ENCODE measurements at regions not wholly inside any gene's neighbourhood (a gene's known extent, or its start where the extent isn't known, plus 50 kb on each side); places are given as distances from the start of the nearest gene placed in this dataset.

DNA sequence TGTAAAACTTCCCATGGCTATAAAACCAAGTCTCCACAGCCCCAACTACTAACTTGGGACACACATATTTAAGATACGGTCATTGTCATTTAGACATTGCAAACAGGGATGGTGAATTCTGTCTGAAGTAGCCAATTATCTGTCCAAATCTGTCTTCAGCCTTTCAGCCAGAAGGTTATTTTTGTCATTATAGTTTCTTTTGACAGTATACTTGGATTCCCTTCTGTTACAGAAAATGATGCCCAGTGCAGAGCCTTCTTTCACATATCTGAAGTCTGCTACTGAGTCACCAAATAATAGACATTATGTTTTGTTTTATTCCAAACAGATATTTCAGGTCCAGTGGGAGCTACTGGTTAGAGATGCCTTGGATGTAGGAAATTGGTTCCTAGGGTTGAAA is 452.4 kb upstream of the HTR2A start:
- TF ChIP-seq, protein P1, sequence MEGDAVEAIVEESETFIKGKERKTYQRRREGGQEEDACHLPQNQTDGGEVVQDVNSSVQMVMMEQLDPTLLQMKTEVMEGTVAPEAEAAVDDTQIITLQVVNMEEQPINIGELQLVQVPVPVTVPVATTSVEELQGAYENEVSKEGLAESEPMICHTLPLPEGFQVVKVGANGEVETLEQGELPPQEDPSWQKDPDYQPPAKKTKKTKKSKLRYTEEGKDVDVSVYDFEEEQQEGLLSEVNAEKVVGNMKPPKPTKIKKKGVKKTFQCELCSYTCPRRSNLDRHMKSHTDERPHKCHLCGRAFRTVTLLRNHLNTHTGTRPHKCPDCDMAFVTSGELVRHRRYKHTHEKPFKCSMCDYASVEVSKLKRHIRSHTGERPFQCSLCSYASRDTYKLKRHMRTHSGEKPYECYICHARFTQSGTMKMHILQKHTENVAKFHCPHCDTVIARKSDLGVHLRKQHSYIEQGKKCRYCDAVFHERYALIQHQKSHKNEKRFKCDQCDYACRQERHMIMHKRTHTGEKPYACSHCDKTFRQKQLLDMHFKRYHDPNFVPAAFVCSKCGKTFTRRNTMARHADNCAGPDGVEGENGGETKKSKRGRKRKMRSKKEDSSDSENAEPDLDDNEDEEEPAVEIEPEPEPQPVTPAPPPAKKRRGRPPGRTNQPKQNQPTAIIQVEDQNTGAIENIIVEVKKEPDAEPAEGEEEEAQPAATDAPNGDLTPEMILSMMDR (IDR thresholded peaks at IDR 0.05), result no peak
- no peak for TF ChIP-seq POLR2A (IDR thresholded peaks at IDR 0.05)
- TF ChIP-seq EP300 (IDR thresholded peaks at IDR 0.05), result no peak

Measured in sigmoid colon (tissue), 4 donors.